ENCODE measurements at regions not wholly inside any gene's neighbourhood (a gene's known extent, or its start where the extent isn't known, plus 50 kb on each side); places are given as distances from the start of the nearest gene placed in this dataset.

GRCh38 chr6:113125626-113126025 is 731.5 kb upstream of the MARCKS start:
- TF ChIP-seq POLR2AphosphoS5 (IDR thresholded peaks at IDR 0.05; ENCODE audit: low read depth, low read length) (no peak), SIN3A (IDR thresholded peaks at IDR 0.05; ENCODE audit: borderline replicate concordance, insufficient read depth, low read length) (no peak), REST (IDR thresholded peaks at IDR 0.05; ENCODE audit: insufficient read depth in 1 of 2, low read depth in 2 of 2, low read length in 2 of 2) (no peak), FOXP2 (optimal IDR thresholded peaks at IDR 0.05; ENCODE audit: borderline replicate concordance, extremely low read depth, extremely low read length, insufficient read depth) (no peak)
